ENCODE measurements at regions not wholly inside any gene's neighbourhood (a gene's known extent, or its start where the extent isn't known, plus 50 kb on each side); places are given as distances from the start of the nearest gene placed in this dataset.

GRCh38 chr17:70268383-70268782 lies 99.1 kb downstream of the KCNJ2 start:
- TF ChIP-seq, protein P1, sequence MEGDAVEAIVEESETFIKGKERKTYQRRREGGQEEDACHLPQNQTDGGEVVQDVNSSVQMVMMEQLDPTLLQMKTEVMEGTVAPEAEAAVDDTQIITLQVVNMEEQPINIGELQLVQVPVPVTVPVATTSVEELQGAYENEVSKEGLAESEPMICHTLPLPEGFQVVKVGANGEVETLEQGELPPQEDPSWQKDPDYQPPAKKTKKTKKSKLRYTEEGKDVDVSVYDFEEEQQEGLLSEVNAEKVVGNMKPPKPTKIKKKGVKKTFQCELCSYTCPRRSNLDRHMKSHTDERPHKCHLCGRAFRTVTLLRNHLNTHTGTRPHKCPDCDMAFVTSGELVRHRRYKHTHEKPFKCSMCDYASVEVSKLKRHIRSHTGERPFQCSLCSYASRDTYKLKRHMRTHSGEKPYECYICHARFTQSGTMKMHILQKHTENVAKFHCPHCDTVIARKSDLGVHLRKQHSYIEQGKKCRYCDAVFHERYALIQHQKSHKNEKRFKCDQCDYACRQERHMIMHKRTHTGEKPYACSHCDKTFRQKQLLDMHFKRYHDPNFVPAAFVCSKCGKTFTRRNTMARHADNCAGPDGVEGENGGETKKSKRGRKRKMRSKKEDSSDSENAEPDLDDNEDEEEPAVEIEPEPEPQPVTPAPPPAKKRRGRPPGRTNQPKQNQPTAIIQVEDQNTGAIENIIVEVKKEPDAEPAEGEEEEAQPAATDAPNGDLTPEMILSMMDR (IDR thresholded peaks at IDR 0.05), result no peak
- no peak for TF ChIP-seq POLR2A (IDR thresholded peaks at IDR 0.05)

Measured in ovary (tissue), 3 donors.